GM06990 (cell line): ENCODE measurements at regions not wholly inside any gene's neighbourhood (a gene's known extent, or its start where the extent isn't known, plus 50 kb on each side); places are given as distances from the start of the nearest gene placed in this dataset.

Experiments
- DNase-seq: peaks from one replicate; pipeline ENCODE4 v3.0.0-alpha.2; 2011; ENCODE audit not compliant: insufficient read length; ENCODE audit errors: extremely low read depth
- H3K27me3 ChIP-seq: replicated peaks from 2 replicates; pipeline ENCODE4 v1.6.0; 2011; ENCODE audit warnings: low read length; ENCODE audit not compliant: control insufficient read depth, insufficient read depth
- H3K36me3 ChIP-seq: 2 replicates; pipeline ENCODE4 v1.5.1; 2011; ENCODE audit warnings: low read length; ENCODE audit not compliant: control insufficient read depth, insufficient read depth
- H3K4me3 ChIP-seq: replicated peaks from 2 replicates; pipeline ENCODE4 v1.5.1; 2011; ENCODE audit warnings: low read depth, mild to moderate bottlenecking, control low read depth, low read length
- CTCF ChIP-seq: IDR thresholded peaks from 2 replicates; pipeline ENCODE4 v1.5.1; 2011; ENCODE audit warnings: low read length, control low read depth, mild to moderate bottlenecking, inconsistent platforms; ENCODE audit not compliant: insufficient read depth, poor library complexity, severe bottlenecking

GRCh38 chr2:53183581-53183980 lies 584.0 kb upstream of the CHAC2 start:
- Histone ChIP-seq H3K4me3 (no peak overlapping the region), H3K36me3 (no peaks in the 10 kb centered on the region), H3K27me3 (no peaks in the 10 kb centered on the region)
- no peak for DNase-seq
- TF ChIP-seq CTCF: no peak

- Histone ChIP-seq H3K36me3 (no peaks in the 10 kb centered on the region), H3K4me3 (no peak overlapping the region), H3K27me3 (no peaks in the 10 kb centered on the region)
- no peak for TF ChIP-seq CTCF
- no peak for DNase-seq
Measured at GRCh38 chr2:53182601-53183000, 585.0 kb upstream of the CHAC2 start.

GRCh38 chr2:53181759-53182158 lies 585.8 kb upstream of the CHAC2 start:
- no peak for DNase-seq
- no peaks in the 10 kb centered on the region for H3K27me3 ChIP-seq
- no peak overlapping the region for H3K4me3 ChIP-seq
- H3K36me3 ChIP-seq: no peaks in the 10 kb centered on the region
- TF ChIP-seq CTCF: no peak

- no peak for TF ChIP-seq CTCF
Measured at GRCh38 chr2:53177327-53177726, 590.3 kb upstream of the CHAC2 start.

GRCh38 chr2:53174539-53174938 lies 593.1 kb upstream of the CHAC2 start:
- Histone ChIP-seq H3K4me3 (no peak overlapping the region), H3K27me3 (no peaks in the 10 kb centered on the region), H3K36me3 (no peaks in the 10 kb centered on the region)
- DNase-seq: no peak
- no peak for TF ChIP-seq CTCF

More at GRCh38 chr2:53177327-53177726, 590.3 kb upstream of the CHAC2 start:
- Histone ChIP-seq H3K36me3 (no peaks in the 10 kb centered on the region), H3K27me3 (no peaks in the 10 kb centered on the region), H3K4me3 (no peak overlapping the region)
- DNase-seq: no peak

- H3K4me3 ChIP-seq: no peak overlapping the region
- DNase-seq: no peak
- no peaks in the 10 kb centered on the region for H3K36me3 ChIP-seq
- no peak for TF ChIP-seq CTCF
- no peaks in the 10 kb centered on the region for H3K27me3 ChIP-seq
Measured at GRCh38 chr2:53173698-53174455, 593.7 kb upstream of the CHAC2 start.
